Testis (tissue), 2 donors: ENCODE measurements at regions not wholly inside any gene's neighbourhood (a gene's known extent, or its start where the extent isn't known, plus 50 kb on each side); places are given as distances from the start of the nearest gene placed in this dataset.

Experiments
- small RNA-seq, 2 donors: library from RNA; depleted of rRNA; stranded (forward); fragments of <200 nt; gene quantifications; one replicate each; pipeline ENCODE3, GENCODE V24; 2016

Small RNA genes in the stretch of these regions (small RNA-seq; reads per million reads assigned to genes)
- gene AP001340.1: 0 reads per million in 2 donors
- gene RF00019: 0 reads per million in 2 donors
- 0 reads per million in 2 donors for gene RN7SKP236
- gene RNA5SP489: 0 reads per million in 2 donors
- gene RNU2-55P: 0 to 1.3 reads per million in 2 donors
